GM18498 (cell line): ENCODE measurements at regions not wholly inside any gene's neighbourhood (a gene's known extent, or its start where the extent isn't known, plus 50 kb on each side); places are given as distances from the start of the nearest gene placed in this dataset.
"Not testable (repeated sequence)": the region's sequence is repeated elsewhere in the genome, so short reads cannot be mapped to it uniquely, and the experiment has no call there.

Experiments
- ATAC-seq: cut with Tn5 transposase; IDR thresholded peaks from one replicate; pipeline ENCODE4 v1.9.1; 2021; ENCODE audit warnings: mild to moderate bottlenecking, moderate library complexity; ENCODE audit not compliant: unreplicated experiment

DNA sequence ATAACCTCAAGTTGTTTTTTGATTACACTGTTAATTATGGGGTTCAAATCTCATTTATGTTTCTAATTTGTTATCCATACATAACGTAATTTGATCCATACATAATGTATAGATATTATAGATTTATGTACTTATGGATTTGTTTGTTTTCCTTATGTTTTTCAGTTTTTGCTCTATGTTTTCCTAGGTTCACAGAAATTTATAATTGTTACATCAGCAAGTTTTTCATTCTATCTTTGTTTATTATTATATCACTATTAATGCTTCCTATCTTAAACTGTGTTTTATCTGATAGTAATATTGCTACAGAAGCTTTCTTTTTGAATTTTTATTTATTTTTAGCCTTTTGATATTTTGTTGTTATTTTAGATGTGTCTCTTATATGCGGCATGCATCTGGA is 194.3 kb upstream of the SOX21 start:
- no peak for ATAC-seq

- no peak for ATAC-seq
Measured at GRCh38 chr13:94902722-94903407, 190.5 kb upstream of the SOX21 start.

- ATAC-seq, result no peak
Measured at GRCh38 chr13:94901070-94901469, 188.7 kb upstream of the SOX21 start.

DNA sequence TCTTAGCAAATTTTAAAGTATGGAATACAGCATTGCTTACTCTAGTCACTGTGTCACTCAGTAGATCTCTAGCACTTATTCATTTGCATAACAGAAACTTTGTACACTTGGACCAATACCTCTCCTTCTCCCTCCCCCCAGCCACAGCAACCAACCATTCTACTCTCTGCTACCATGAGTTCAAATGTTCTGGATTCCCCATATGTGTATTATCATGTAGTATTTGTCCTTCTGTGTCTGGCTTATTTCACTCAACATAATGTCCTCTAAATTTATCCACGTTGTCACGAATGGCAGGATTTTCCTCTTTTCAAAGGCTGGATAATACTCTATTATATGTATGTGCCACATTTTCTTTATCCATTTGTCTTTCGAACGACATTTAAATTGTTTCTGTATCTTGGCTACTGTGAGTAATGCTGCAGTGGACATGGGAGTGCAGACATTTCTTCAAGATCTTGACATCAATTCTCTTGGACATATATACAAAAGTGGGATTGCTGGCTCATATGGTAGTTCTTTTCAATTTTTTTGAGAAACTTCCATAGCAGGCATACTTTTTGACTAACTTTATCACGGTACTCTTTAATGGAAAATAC is 184.5 kb upstream of the SOX21 start:
- ATAC-seq, result no peak

- no peak for ATAC-seq
Measured at GRCh38 chr13:94896238-94896637, 183.9 kb upstream of the SOX21 start.

DNA sequence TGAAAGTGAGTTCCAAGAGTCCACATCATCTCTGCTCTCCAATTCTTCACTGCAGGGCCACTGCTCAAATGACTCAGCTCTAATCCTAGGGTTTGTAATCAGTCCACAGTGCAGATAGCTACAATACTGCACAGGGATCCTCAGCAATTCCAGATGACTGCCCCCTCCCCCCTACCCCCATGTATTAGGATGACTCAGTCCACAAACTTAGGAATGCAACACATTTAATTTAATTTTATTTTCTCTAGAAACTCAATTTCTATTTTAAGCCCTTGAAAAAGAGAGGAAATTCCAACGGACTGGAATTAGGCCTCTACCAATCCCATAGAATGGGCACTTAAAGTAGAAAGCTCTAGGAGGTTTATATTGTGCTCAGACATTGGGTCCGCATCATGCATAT is 173.8 kb upstream of the SOX21 start:
- no peak for ATAC-seq

GRCh38 chr13:94880463-94880862 is 168.1 kb upstream of the SOX21 start:
- ATAC-seq, result no peak

DNA sequence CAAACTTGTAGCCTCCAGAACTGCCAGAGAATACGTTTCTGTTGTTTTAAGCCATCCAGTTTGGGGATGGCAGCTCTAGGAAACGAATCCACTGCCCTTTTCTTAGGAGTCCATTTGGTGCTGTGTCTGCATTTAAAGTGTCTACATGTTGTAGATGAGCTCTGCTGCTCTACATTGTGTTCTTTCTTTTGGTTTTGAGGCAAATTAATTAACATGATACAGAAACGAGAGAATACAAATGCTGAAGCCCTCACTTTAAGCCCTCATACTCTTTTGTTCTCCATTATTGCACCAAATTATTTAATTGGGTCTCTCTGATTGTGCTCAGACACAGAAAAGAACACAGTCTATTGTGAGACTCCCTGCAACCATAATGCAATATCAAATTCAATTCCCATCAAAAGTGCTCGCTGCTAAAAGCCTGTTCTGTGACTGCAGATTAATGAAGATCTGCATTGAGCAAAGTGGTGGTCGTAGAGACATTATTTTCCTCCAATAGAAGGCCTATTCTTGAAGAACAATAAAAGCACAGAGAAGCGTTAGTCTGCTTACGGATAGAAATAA is 166.3 kb upstream of the SOX21 start:
- ATAC-seq, result no peak

DNA sequence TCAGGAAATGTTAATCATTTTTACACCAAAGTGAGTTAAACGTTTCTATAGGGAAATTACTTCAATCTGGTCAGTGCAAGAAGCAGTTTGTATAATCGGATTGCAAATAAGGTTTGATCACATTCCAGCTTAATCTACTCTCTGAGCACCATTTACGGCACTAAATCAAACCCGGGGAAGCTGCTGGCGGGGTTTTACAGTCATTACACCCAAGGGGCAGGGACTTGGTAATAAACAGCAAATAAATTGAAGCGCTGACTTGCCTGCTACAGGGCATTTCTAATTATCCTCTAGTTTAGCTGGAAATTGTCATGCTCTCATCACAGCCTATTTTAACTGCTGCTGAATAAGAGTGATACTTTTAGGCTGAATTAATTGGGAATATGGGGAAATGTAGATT is 152.1 kb upstream of the SOX21 start:
- ATAC-seq, result no peak

- ATAC-seq, result peak; percentile 78
Measured at GRCh38 chr13:94860981-94861407, 148.6 kb upstream of the SOX21 start.

GRCh38 chr13:94859811-94860210 is 147.5 kb upstream of the SOX21 start:
- ATAC-seq, result no peak

- ATAC-seq, result no peak
Measured at GRCh38 chr13:94859278-94859691, 146.9 kb upstream of the SOX21 start.

DNA sequence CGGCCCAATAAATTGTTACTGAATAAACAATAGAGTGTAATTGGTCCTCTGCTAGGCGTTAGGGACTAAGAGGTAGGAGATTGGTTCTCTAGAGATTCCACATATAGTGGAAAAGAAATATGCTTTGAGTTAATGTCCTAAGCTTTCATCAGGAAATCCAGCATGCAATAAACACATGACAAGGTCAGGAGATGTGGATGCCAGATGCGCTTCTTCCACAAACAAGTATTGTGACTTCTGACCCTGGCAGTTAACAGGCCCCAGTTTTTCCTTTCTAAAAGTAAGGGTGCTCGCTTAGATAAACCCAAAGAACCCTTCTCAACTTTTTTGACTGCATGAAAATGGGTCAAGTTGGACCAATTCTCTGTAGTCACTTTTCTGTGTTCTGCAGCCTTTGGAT is 146.5 kb upstream of the SOX21 start:
- no peak for ATAC-seq

GRCh38 chr13:94854688-94855087 is 142.3 kb upstream of the SOX21 start:
- ATAC-seq, result no peak

DNA sequence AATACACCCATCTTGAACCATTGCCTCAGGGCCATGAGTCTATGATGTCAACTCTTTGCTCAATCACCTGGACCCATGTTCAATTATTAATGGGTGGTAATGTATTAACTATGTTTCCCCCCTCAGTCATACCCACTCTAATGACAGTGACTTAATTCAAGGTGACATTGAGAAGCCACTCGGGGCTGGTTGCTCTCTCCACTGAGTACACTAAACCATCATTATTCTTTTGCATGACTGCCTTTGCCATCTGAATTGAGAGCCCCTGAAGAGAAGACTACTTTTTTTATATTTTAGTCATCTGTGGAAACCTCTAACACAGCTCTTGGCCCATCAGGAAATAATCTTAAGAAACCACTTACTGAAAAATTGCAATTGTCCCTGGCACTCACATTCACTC is 139.2 kb upstream of the SOX21 start:
- ATAC-seq, result no peak

- no peak for ATAC-seq
Measured at GRCh38 chr13:94849254-94849653, 136.9 kb upstream of the SOX21 start.

GRCh38 chr13:94842901-94843300 is 130.6 kb upstream of the SOX21 start:
- ATAC-seq, result no peak

GRCh38 chr13:94837056-94837455 is 124.7 kb upstream of the SOX21 start:
- not testable (repeated sequence) for ATAC-seq

DNA sequence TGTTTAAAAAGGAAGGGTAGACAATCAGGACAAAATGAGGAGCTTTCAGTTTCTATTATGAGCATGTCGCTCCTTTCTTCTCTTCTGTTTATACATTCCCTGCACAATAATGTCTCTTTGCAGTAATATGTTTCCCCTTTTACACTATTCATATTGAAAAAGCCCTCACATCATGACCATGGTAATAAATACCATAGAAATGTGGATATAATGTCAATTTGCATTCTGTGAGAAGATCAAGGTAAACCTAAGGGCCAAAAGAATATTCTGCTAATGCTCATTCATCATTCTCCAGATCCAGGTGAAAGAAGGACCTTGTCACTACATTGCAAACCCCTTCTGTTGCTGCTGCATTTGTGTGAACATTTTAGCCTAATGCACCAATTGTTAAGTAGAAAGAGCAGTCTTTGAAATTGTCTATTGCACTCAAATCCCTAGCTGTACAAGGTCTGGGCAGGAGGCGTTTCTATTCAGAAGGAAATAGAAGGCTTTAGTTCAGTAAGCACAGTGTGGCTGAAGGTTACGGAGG is 117.6 kb upstream of the SOX21 start:
- no peak for ATAC-seq

GRCh38 chr13:94829185-94829836 is 117.0 kb upstream of the SOX21 start:
- no peak for ATAC-seq

DNA sequence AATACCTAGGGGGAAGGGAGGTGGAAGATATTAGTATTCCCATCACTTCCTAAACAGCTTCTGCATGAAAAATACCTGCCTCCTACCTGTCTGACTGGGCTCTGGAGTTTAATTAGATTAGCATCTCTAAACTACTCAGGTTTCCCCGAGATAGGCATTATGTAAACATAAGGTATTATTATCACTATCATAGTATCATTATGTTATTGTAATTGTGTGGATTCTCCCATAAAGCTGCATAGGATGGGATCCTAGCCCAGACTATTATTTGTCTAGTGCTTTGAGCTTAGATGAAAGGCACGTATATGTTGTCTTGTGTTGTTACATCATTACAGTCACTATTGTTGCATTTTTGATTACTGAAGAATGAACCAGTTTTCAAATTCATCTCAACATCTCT is 115.2 kb upstream of the SOX21 start:
- ATAC-seq, result no peak

DNA sequence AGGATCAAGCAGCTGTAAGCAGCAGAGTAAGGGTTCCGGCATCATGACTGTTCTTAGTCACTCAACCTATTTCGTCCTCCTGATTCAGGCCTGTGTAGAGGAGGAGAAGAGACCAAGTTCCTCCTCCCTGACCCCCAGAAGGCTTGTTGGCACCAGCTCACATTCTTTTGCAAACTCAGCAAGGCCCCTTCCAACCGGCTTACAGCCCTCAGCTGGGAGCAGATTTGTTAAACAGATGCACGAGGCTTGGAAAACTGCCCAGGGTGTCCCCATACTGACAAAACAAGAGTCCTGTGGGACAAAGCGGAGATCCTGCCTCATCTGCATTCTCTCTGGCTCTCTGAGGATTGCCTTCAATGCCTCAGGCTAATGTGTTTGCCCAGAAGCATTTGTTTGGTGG is 113.2 kb upstream of the SOX21 start:
- no peak for ATAC-seq
